Stimulated activated CD4-positive, alpha-beta T cell treated with anti-CD3 and anti-CD28 coated beads, Interleukin-2, amount 100 ng/mL, for 4 hours (primary cell): ENCODE measurements at regions not wholly inside any gene's neighbourhood (a gene's known extent, or its start where the extent isn't known, plus 50 kb on each side); places are given as distances from the start of the nearest gene placed in this dataset.

ENCODE experiments used
- DNase-seq: peaks from one replicate; pipeline ENCODE4 v3.0.0-alpha.2; 2020; ENCODE audit warnings: low read depth

- DNase-seq: no peak
Measured at GRCh38 chr1:9419369-9420041, 119.8 kb upstream of the SLC25A33 start.

- DNase-seq: no peak
Measured at GRCh38 chr1:9420835-9421532, 118.3 kb upstream of the SLC25A33 start.

- DNase-seq: no peak
Measured at GRCh38 chr1:9421533-9421873, 117.8 kb upstream of the SLC25A33 start.

GRCh38 chr1:9422321-9422720 lies 116.9 kb upstream of the SLC25A33 start:
- no peak for DNase-seq

GRCh38 chr1:9422911-9423505 lies 116.3 kb upstream of the SLC25A33 start:
- no peak for DNase-seq

- DNase-seq: no peak
Measured at GRCh38 chr1:9424261-9424660, 115.0 kb upstream of the SLC25A33 start.

GRCh38 chr1:9425859-9426258 lies 113.4 kb upstream of the SLC25A33 start:
- no peak for DNase-seq

GRCh38 chr1:9426291-9426711 lies 113.0 kb upstream of the SLC25A33 start:
- DNase-seq: peak; percentile 53

- DNase-seq: no peak
Measured at GRCh38 chr1:9427388-9427787, 111.9 kb upstream of the SLC25A33 start.

- peak; percentile 99 for DNase-seq
Measured at GRCh38 chr1:9428601-9429341, 110.5 kb upstream of the SLC25A33 start.

GRCh38 chr1:9429342-9429711 lies 109.9 kb upstream of the SLC25A33 start:
- no peak for DNase-seq

- DNase-seq: no peak
Measured at GRCh38 chr1:9434247-9435152, 104.8 kb upstream of the SLC25A33 start.

GRCh38 chr1:9435153-9435636 lies 104.1 kb upstream of the SLC25A33 start:
- no peak for DNase-seq

- no peak for DNase-seq
Measured at GRCh38 chr1:9435854-9436640, 103.2 kb upstream of the SLC25A33 start.

- no peak for DNase-seq
Measured at GRCh38 chr1:9437961-9438430, 101.3 kb upstream of the SLC25A33 start.

GRCh38 chr1:9438431-9439073 lies 100.7 kb upstream of the SLC25A33 start:
- no peak for DNase-seq

- no peak for DNase-seq
Measured at GRCh38 chr1:9439074-9439761, 100.0 kb upstream of the SLC25A33 start.

- DNase-seq: no peak
Measured at GRCh38 chr1:9440261-9440660, 99.0 kb upstream of the SLC25A33 start.

- no peak for DNase-seq
Measured at GRCh38 chr1:9440763-9441194, 98.5 kb upstream of the SLC25A33 start.
